Heart left ventricle (tissue), 16 donors: ENCODE measurements at regions not wholly inside any gene's neighbourhood (a gene's known extent, or its start where the extent isn't known, plus 50 kb on each side); places are given as distances from the start of the nearest gene placed in this dataset.

Experiments used
- ATAC-seq, 4 donors: fragments of 200-7000 bp; cut with Tn5 transposase; one replicate each; pipeline ENCODE4 v1.9.1; 2020 to 2022; ENCODE audit warnings: moderate library complexity in 4 of 4, mild to moderate bottlenecking in 3 of 4, moderate number of reproducible peaks in 1 of 4
- DNase-seq, 5 donors: peaks; one replicate each; pipeline ENCODE4 v3.0.0-alpha.2; 2020
- H3K27ac ChIP-seq, 12 donors: fragments of 200-600 bp; sonication (generic) in 4 of 12; one replicate each; pipeline versions ENCODE4 v1.5.0 to v1.8.0; 2016 to 2022; ENCODE audit warnings: mild to moderate bottlenecking in 2 of 12
- H3K27me3 ChIP-seq, 9 donors: fragments of 200-600 bp; sonication (generic) in 2 of 9; one replicate each; pipeline versions ENCODE4 v1.5.1 to v1.8.0; 2016 to 2022; ENCODE audit warnings: mild to moderate bottlenecking in 3 of 9
- H3K36me3 ChIP-seq, 9 donors: fragments of 200-600 bp; sonication (generic) in 2 of 9; one replicate each; pipeline versions ENCODE4 v1.5.0 to v1.8.0; 2018 to 2022; ENCODE audit warnings: mild to moderate bottlenecking in 2 of 9
- H3K4me1 ChIP-seq, 12 donors: fragments of 200-600 bp; sonication (generic) in 4 of 12; one replicate each; pipeline versions ENCODE4 v1.5.0 to v1.8.0; 2016 to 2022; ENCODE audit warnings: mild to moderate bottlenecking in 3 of 12
- H3K4me3 ChIP-seq, 12 donors: fragments of 200-600 bp; sonication (generic) in 4 of 12; one replicate each; pipeline versions ENCODE4 v1.5.0 to v1.8.0; 2017 to 2022; ENCODE audit warnings: mild to moderate bottlenecking in 9 of 12, moderate library complexity in 4 of 12
- H3K9me3 ChIP-seq, 12 donors: fragments of 200-600 bp; sonication (generic) in 4 of 12; one replicate each; pipeline versions ENCODE4 v1.5.0 to v1.8.0; 2016 to 2022; ENCODE audit warnings: mild to moderate bottlenecking in 1 of 12
- CTCF ChIP-seq, 12 donors: fragments of 200-600 bp; sonication (generic) in 4 of 12; IDR thresholded peaks; one replicate each; pipeline versions ENCODE4 v1.5.0 to v1.8.0; 2018 to 2022; ENCODE audit warnings: antibody characterized with exemption in 12 of 12, mild to moderate bottlenecking in 5 of 12
- POLR2A ChIP-seq, 2 donors: fragments of 450-650 bp; IDR thresholded peaks; one replicate each; pipeline ENCODE4 v1.6.1; 2017; ENCODE audit warnings: antibody characterized with exemption in 2 of 2, mild to moderate bottlenecking in 2 of 2, moderate library complexity in 2 of 2
- WGBS, 4 donors: extraction: QIAGEN DNeasy Blood & Tissue Kit in 2 of 4; methylation state at CpG; one replicate each; pipeline versions ENCODE4 v1.1.5 to v1.1.7; 2013 to 2018; 5-methylcytosine and 5-hydroxymethylcytosine counted together
- intact Hi-C, 10 donors: fragments of 100-400 bp; cut with DNase I; formaldehyde crosslinking; loops; one replicate each; pipeline versions ENCODE4 v1.11.1 to v1.14.2; 2022
- donor health status: ischemic (EF 13 %, LVEDD 7.1; RV severe dilation, severe dysfunction).
- donor health status: healthy with polysubstance abuse.
- donor health status: DM: no; HTN: yes; CAD: no.
- donor health status: DM: no; HTN: no; CAD: no.
- donor health status: ischemic (EF 25% LVEDD 6.9; RV normal size, moderate dysfunction).
- donor health status: ischemic (EF 25% LVEDD 5.7; RV mildly dilated, moderate dysfunction).
- donor health status: healthy.
- donor health status: DM: yes; HTN: yes; CAD: no.
- donor health status: ischemic (EF 35%, LVEDD 5.7; RV mildly dilated, moderate dysfunction).
- donor health status: nonischemic (EF 11% LVEDD 7.7; RV severe dilation, severe dysfunction).
- donor health status: DM: yes; HTN: yes; CAD: no.
- donor health status: PGD.
- donor health status: ischemic (EF 29% LVEDD 5.4; RV normal size, mild dysfunction).
- donor health status: nonischemic (EF 23%, LVEDD 6.1; RV moderate dilation, normal function).

GRCh38 chr18:67590571-67591141 is 74.1 kb upstream of the DSEL start:
- intact Hi-C loops: no loop called here
- DNase-seq (no peak), ATAC-seq (no peak)
- Histone ChIP-seq H3K27ac (no peak overlapping the region), H3K36me3 (no peaks in the 10 kb centered on the region), H3K9me3 (peaks cover 0 to 7% (median 0%) of the 10 kb centered on the region in 12 donors), H3K27me3 (no peaks in the 10 kb centered on the region), H3K4me3 (no peak overlapping the region), H3K4me1 (no peaks in the 10 kb centered on the region)
- TF ChIP-seq CTCF (IDR thresholded peaks at IDR 0.05): peak in 1 of 12 donors; percentile 6
- TF ChIP-seq POLR2A (IDR thresholded peaks at IDR 0.05): no peak
- WGBS, 4 donors: 11 to 25% (median 23%) methylated on average over 3 of the region's 3 CpGs

- Histone ChIP-seq H3K9me3 (no peaks in the 10 kb centered on the region), H3K27ac (no peak overlapping the region), H3K36me3 (no peaks in the 10 kb centered on the region), H3K4me1 (no peaks in the 10 kb centered on the region), H3K27me3 (no peaks in the 10 kb centered on the region), H3K4me3 (no peak overlapping the region)
- WGBS, 4 donors: 82 to 90% (median 86%) methylated on average over 3 of the region's 3 CpGs
- TF ChIP-seq POLR2A (IDR thresholded peaks at IDR 0.05) (no peak), CTCF (IDR thresholded peaks at IDR 0.05) (no peak)
- intact Hi-C loops: no loop called here
- no peak for DNase-seq
- ATAC-seq: no peak
These were observed 72.8 kb upstream of the DSEL start for GRCh38 chr18:67589325-67589724.

GRCh38 chr18:67586101-67586500 is 69.6 kb upstream of the DSEL start:
- TF ChIP-seq POLR2A (IDR thresholded peaks at IDR 0.05) (no peak), CTCF (IDR thresholded peaks at IDR 0.05) (no peak)
- no peaks in the 10 kb centered on the region for H3K27me3 ChIP-seq
- ATAC-seq (no peak), DNase-seq (no peak)
- no peaks in the 10 kb centered on the region for H3K36me3 ChIP-seq
- no peaks in the 10 kb centered on the region for H3K4me1 ChIP-seq
- WGBS, 4 donors: 50 to 64% (median 54%) methylated on average over 2 of the region's 2 CpGs
- intact Hi-C loops: no loop called here
- no peak overlapping the region for H3K4me3 ChIP-seq
- no peak overlapping the region for H3K27ac ChIP-seq
- H3K9me3 ChIP-seq: no peaks in the 10 kb centered on the region

- H3K4me1 ChIP-seq: no peaks in the 10 kb centered on the region
- no peaks in the 10 kb centered on the region for H3K27me3 ChIP-seq
- intact Hi-C loops: no loop called here
- H3K9me3 ChIP-seq: no peaks in the 10 kb centered on the region
- ATAC-seq: no peak
- no peak overlapping the region for H3K4me3 ChIP-seq
- no peak overlapping the region for H3K27ac ChIP-seq
- no peak for TF ChIP-seq CTCF (IDR thresholded peaks at IDR 0.05)
- TF ChIP-seq POLR2A (IDR thresholded peaks at IDR 0.05): no peak
- DNase-seq: no peak
- H3K36me3 ChIP-seq: no peaks in the 10 kb centered on the region
- 10 to 19% (median 16%) methylated on average over 1 of the region's 1 CpG for WGBS, 4 donors
These were observed 67.1 kb upstream of the DSEL start for GRCh38 chr18:67583621-67584020.
